ENCODE measurements at regions not wholly inside any gene's neighbourhood (a gene's known extent, or its start where the extent isn't known, plus 50 kb on each side); places are given as distances from the start of the nearest gene placed in this dataset.

DNA sequence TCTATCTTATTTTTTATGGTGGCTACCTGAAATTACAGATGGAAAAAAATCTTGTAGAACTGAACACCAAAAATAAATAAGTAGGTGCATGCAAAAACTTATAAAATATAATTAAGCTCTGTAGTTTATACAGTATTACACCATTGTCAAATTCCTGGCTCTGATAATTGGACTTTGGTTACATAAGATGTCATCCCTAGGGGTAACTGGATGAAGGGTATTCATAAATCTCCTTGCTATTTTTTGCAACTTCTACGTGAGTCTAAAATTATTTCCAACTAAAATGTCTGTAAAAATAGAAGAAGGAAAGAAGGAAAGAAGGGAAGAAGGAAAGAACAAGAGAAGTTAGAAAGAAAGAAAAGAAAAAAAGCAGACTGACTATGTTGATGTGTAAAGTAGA, 716.6 kb downstream of the BCL11B start:
- no peaks in the 10 kb centered on the region for H3K27me3 ChIP-seq (ENCODE audit: insufficient read depth)
- DNase-seq: no peak
- no peaks in the 10 kb centered on the region for H3K4me1 ChIP-seq (ENCODE audit: control insufficient read depth in 1 of 2, insufficient read depth in 2 of 2, low read depth in 1 of 2, low read length in 1 of 2)
- H3K4me2 ChIP-seq: no peak overlapping the region
- no peak overlapping the region for H2AFZ ChIP-seq (ENCODE audit: low read depth)
- H3F3A ChIP-seq (replicated peaks; ENCODE audit: insufficient read depth): no peaks in the 10 kb centered on the region
- no peak overlapping the region for H3K9ac ChIP-seq
- no peak overlapping the region for H3K27ac ChIP-seq (ENCODE audit: low read depth in 2 of 2, low read length in 1 of 2)
- no peaks in the 10 kb centered on the region for H3K36me3 ChIP-seq (replicated peaks in 1 of 2; ENCODE audit: control insufficient read depth in 1 of 2, insufficient read depth in 2 of 2, low read length in 1 of 2)
- TF ChIP-seq TCF12 (IDR thresholded peaks at IDR 0.05) (no peak), FOXJ3 (CRISPR knock-in tag; IDR thresholded peaks at IDR 0.05) (no peak), EZH2phosphoT487 (IDR thresholded peaks at IDR 0.05; ENCODE audit: borderline replicate concordance, low read depth) (no peak), SIN3A (IDR thresholded peaks at IDR 0.05; ENCODE audit: borderline replicate concordance, low read depth, low read length) (no peak), GABPA (IDR thresholded peaks at IDR 0.05; ENCODE audit: low read depth) (no peak), USF2 (IDR thresholded peaks at IDR 0.05; ENCODE audit: borderline replicate concordance, low read depth, low read length) (no peak), YY1 (IDR thresholded peaks at IDR 0.05; ENCODE audit: low read depth) (no peak), ELF1 (IDR thresholded peaks at IDR 0.05) (no peak), RXRA (IDR thresholded peaks at IDR 0.05; ENCODE audit: borderline replicate concordance, low read depth) (no peak), POLR2AphosphoS5 (IDR thresholded peaks at IDR 0.05; ENCODE audit: low read depth, low read length) (no peak), NRF1 (IDR thresholded peaks at IDR 0.05; ENCODE audit: low read depth, low read length) (no peak), FOXM1 (IDR thresholded peaks at IDR 0.05; ENCODE audit: low read depth) (no peak)
- TF ChIP-seq, protein P1, sequence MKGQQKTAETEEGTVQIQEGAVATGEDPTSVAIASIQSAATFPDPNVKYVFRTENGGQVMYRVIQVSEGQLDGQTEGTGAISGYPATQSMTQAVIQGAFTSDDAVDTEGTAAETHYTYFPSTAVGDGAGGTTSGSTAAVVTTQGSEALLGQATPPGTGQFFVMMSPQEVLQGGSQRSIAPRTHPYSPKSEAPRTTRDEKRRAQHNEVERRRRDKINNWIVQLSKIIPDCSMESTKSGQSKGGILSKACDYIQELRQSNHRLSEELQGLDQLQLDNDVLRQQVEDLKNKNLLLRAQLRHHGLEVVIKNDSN (IDR thresholded peaks at IDR 0.05; ENCODE audit: borderline replicate concordance, low read depth): no peak
- H4K20me1 ChIP-seq (ENCODE audit: insufficient read depth): no peaks in the 10 kb centered on the region
- H3K79me2 ChIP-seq (ENCODE audit: insufficient read depth): no peaks in the 10 kb centered on the region
- H3K9me3 ChIP-seq: no peaks in the 10 kb centered on the region
- no peaks in the 10 kb centered on the region for H3K9me2 ChIP-seq
- ChIA-PET POLR2A (no interaction called here), CTCF (no interaction called here)
- 7% methylated on average over 1 of the region's 1 CpG for WGBS (ENCODE audit: low lambda C conversion rate)
- no peak overlapping the region for H3K4me3 ChIP-seq (ENCODE audit: low read depth in 2 of 2, low read length in 1 of 2)

- no peaks in the 10 kb centered on the region for H3K9me3 ChIP-seq
- no peaks in the 10 kb centered on the region for H3K9me2 ChIP-seq
- no peaks in the 10 kb centered on the region for H3K4me1 ChIP-seq (ENCODE audit: control insufficient read depth in 1 of 2, insufficient read depth in 2 of 2, low read depth in 1 of 2, low read length in 1 of 2)
- TF ChIP-seq RFX5 (IDR thresholded peaks at IDR 0.05; ENCODE audit: low read length) (no peak), RAD21 (IDR thresholded peaks at IDR 0.05; ENCODE audit: low read length) (no peak), TAF1 (IDR thresholded peaks at IDR 0.05; ENCODE audit: borderline replicate concordance, low read depth, low read length) (no peak), SIN3A (IDR thresholded peaks at IDR 0.05; ENCODE audit: borderline replicate concordance, low read depth, low read length) (no peak), USF2 (IDR thresholded peaks at IDR 0.05; ENCODE audit: borderline replicate concordance, low read depth, low read length) (no peak), GATA2 (CRISPR knock-in tag; IDR thresholded peaks at IDR 0.05) (no peak), SMC3 (IDR thresholded peaks at IDR 0.05; ENCODE audit: low read depth, low read length) (no peak)
- H3K27ac ChIP-seq (ENCODE audit: low read depth in 2 of 2, low read length in 1 of 2): no peak overlapping the region
- no peaks in the 10 kb centered on the region for H3F3A ChIP-seq (replicated peaks; ENCODE audit: insufficient read depth)
- no peak overlapping the region for H3K4me2 ChIP-seq
- H3K4me3 ChIP-seq (ENCODE audit: low read depth in 2 of 2, low read length in 1 of 2): no peak overlapping the region
- no peaks in the 10 kb centered on the region for H3K27me3 ChIP-seq (ENCODE audit: insufficient read depth)
- ChIA-PET CTCF (no interaction called here), POLR2A (no interaction called here)
- no peaks in the 10 kb centered on the region for H3K36me3 ChIP-seq (replicated peaks in 1 of 2; ENCODE audit: control insufficient read depth in 1 of 2, insufficient read depth in 2 of 2, low read length in 1 of 2)
- no peak for DNase-seq
- no peaks in the 10 kb centered on the region for H4K20me1 ChIP-seq (ENCODE audit: insufficient read depth)
- no peak overlapping the region for H2AFZ ChIP-seq (ENCODE audit: low read depth)
- no peak overlapping the region for H3K9ac ChIP-seq
- H3K79me2 ChIP-seq (ENCODE audit: insufficient read depth): no peaks in the 10 kb centered on the region
- 1% methylated on average over 5 of the region's 5 CpGs for WGBS (ENCODE audit: low lambda C conversion rate)
Measured at GRCh38 chr14:98564006-98564405, 708.0 kb downstream of the BCL11B start.

All from SK-N-SH (cell line).